LNCAP (cell line): ENCODE measurements at regions not wholly inside any gene's neighbourhood (a gene's known extent, or its start where the extent isn't known, plus 50 kb on each side); places are given as distances from the start of the nearest gene placed in this dataset.

Source experiments
- TF ChIP-seq, protein P1 (sequence below): fragments of 450-650 bp; IDR thresholded peaks from 2 replicates; pipeline ENCODE4 v1.5.1; 2017; ENCODE audit warnings: mild to moderate bottlenecking

GRCh38 chr4:157994863-157995262 lies 178.0 kb downstream of the GASK1B start:
- TF ChIP-seq, protein P1, sequence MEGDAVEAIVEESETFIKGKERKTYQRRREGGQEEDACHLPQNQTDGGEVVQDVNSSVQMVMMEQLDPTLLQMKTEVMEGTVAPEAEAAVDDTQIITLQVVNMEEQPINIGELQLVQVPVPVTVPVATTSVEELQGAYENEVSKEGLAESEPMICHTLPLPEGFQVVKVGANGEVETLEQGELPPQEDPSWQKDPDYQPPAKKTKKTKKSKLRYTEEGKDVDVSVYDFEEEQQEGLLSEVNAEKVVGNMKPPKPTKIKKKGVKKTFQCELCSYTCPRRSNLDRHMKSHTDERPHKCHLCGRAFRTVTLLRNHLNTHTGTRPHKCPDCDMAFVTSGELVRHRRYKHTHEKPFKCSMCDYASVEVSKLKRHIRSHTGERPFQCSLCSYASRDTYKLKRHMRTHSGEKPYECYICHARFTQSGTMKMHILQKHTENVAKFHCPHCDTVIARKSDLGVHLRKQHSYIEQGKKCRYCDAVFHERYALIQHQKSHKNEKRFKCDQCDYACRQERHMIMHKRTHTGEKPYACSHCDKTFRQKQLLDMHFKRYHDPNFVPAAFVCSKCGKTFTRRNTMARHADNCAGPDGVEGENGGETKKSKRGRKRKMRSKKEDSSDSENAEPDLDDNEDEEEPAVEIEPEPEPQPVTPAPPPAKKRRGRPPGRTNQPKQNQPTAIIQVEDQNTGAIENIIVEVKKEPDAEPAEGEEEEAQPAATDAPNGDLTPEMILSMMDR, result no peak

DNA sequence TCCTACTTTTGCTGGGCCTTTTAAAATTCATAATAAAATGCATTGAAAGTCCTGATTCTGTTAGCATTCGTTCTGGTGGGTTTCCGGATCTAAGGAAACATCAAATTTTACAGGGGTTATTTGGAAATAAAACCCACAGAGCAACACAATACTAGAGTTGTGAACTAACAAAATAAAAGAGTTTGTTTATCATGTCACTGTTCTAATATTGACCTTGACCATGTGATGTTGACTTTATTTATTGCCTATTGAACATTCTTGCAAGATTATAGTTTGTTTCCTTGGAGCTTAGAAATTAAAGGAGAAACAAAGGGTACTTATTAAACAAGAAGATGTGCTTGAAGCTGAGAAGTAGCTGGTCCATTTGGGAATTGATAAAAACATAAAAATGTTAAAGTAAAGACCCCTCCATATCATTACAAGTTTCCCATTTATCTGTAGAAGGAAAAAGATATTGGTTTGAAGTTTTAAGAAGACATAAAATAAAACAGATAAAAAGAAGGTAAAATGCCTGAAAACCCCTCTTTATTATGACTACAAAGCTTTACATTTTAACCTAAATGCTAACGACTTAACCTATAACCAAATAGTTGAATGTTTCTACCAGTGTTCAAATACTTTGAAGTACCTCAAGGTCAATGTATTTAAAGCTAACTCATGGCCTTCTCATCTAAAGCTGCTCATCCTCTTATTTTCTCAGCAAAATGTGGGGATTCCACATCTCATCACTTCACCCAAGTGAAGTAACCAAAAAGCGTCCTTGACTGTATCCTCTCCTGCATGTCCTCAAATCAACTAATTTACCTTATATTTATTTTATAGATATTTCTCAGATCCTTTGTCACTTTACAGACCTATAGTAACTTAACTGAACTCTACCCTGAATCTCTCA lies 179.6 kb downstream of the GASK1B start:
- TF ChIP-seq, protein P1, result no peak

- TF ChIP-seq, protein P1, result peak; percentile 64
Measured at GRCh38 chr4:157992038-157992705, 180.7 kb downstream of the GASK1B start.

- TF ChIP-seq, protein P1, result no peak
Measured at GRCh38 chr4:157988641-157989040, 184.2 kb downstream of the GASK1B start.

- TF ChIP-seq, protein P1, result no peak
Measured at GRCh38 chr4:157984285-157984911, 188.4 kb downstream of the GASK1B start.

GRCh38 chr4:157983300-157983699 lies 189.5 kb downstream of the GASK1B start:
- TF ChIP-seq, protein P1, result no peak

DNA sequence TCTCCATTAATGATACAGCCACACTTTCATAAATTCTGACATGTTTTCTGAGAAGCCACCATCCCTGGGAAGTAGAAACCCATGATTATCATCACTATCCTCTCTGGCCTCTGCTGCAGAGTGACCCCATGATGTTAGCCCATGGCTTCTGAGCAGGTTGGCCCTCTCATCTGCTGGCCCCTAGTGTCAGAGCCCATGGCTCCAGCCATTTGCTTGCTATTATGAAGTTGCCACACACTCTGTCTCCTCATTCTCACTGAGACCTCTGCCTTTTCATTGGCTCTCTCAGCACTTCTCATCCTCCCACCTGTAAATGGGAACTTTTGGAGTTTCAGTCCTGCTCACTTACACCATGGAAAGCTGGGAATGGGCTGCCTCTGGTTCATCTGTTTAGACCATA lies 192.7 kb downstream of the GASK1B start:
- TF ChIP-seq, protein P1, result no peak
